GM19238 (cell line): ENCODE measurements at regions not wholly inside any gene's neighbourhood (a gene's known extent, or its start where the extent isn't known, plus 50 kb on each side); places are given as distances from the start of the nearest gene placed in this dataset.

Source experiments
- DNase-seq: peaks from one replicate; pipeline ENCODE4 v3.0.0; 2011; ENCODE audit warnings: low spot score; ENCODE audit not compliant: insufficient read length

GRCh38 chr4:123984886-123985285 lies 588.3 kb downstream of the SPRY1 start:
- DNase-seq = no peak

- no peak for DNase-seq
Measured at GRCh38 chr4:123986268-123986798, 589.7 kb downstream of the SPRY1 start.

- DNase-seq = no peak
Measured at GRCh38 chr4:123987408-123987807, 590.8 kb downstream of the SPRY1 start.

GRCh38 chr4:123990310-123990870 lies 593.8 kb downstream of the SPRY1 start:
- DNase-seq = no peak

- no peak for DNase-seq
Measured at GRCh38 chr4:123994917-123995316, 598.3 kb downstream of the SPRY1 start.

- DNase-seq = no peak
Measured at GRCh38 chr4:123995936-123996335, 599.3 kb downstream of the SPRY1 start.

GRCh38 chr4:123996718-123997510 lies 600.3 kb downstream of the SPRY1 start:
- no peak for DNase-seq

GRCh38 chr4:123997776-123998449 lies 601.3 kb downstream of the SPRY1 start:
- no peak for DNase-seq

GRCh38 chr4:124000233-124000632 lies 603.6 kb downstream of the SPRY1 start:
- DNase-seq = no peak

GRCh38 chr4:124015766-124016165 lies 619.2 kb downstream of the SPRY1 start:
- DNase-seq = no peak

- DNase-seq = no peak
Measured at GRCh38 chr4:124017185-124017785, 620.7 kb downstream of the SPRY1 start.

GRCh38 chr4:124018383-124019317 lies 622.1 kb downstream of the SPRY1 start:
- DNase-seq = peak; percentile 33

GRCh38 chr4:124019749-124020549 lies 623.4 kb downstream of the SPRY1 start:
- DNase-seq = no peak

- no peak for DNase-seq
Measured at GRCh38 chr4:124025000-124025399, 628.4 kb downstream of the SPRY1 start.

GRCh38 chr4:124025428-124025827 lies 628.8 kb downstream of the SPRY1 start:
- DNase-seq = no peak

GRCh38 chr4:124028182-124028581 lies 631.6 kb downstream of the SPRY1 start:
- no peak for DNase-seq

- no peak for DNase-seq
Measured at GRCh38 chr4:124030147-124030546, 633.6 kb downstream of the SPRY1 start.

GRCh38 chr4:124032035-124032434 lies 635.4 kb downstream of the SPRY1 start:
- DNase-seq = no peak

GRCh38 chr4:124035364-124036041 lies 638.9 kb downstream of the SPRY1 start:
- DNase-seq = no peak
